Stomach (tissue), 8 donors: ENCODE measurements at regions not wholly inside any gene's neighbourhood (a gene's known extent, or its start where the extent isn't known, plus 50 kb on each side); places are given as distances from the start of the nearest gene placed in this dataset.
A peak's percentile ranks its signal among the peaks of the same experiment; 100 is the strongest.

Experiments used
- DNase-seq, 2 donors: peaks; one replicate each; pipeline versions ENCODE4 v3.0.0 to v3.0.0-alpha.2; 2013 to 2019
- H3K27ac ChIP-seq, 5 donors: fragments of 200-600 bp in 4 of 5; sonication (generic) in 4 of 5; one replicate each; pipeline ENCODE4 v1.5.1; 2013 to 2019; ENCODE audit warnings: mild to moderate bottlenecking in 1 of 5, moderate library complexity in 1 of 5
- H3K27me3 ChIP-seq, 3 donors: fragments of 200-600 bp; sonication (generic); one replicate each; pipeline ENCODE4 v1.5.1; 2017 to 2019; ENCODE audit warnings: mixed run types in 1 of 3
- H3K36me3 ChIP-seq, 4 donors: fragments of 200-600 bp; sonication (generic); 1 replicate in 3 of 4; 2 replicates in 1 of 4; pipeline ENCODE4 v1.5.1; 2016 to 2019
- H3K4me1 ChIP-seq, 4 donors: fragments of 200-600 bp; sonication (generic); one replicate each; pipeline ENCODE4 v1.5.1; 2016 to 2019
- H3K4me3 ChIP-seq, 4 donors: fragments of 200-600 bp; sonication (generic) in 3 of 4; one replicate each; pipeline ENCODE4 v1.5.1; 2016 to 2019; ENCODE audit warnings: mild to moderate bottlenecking in 1 of 4
- H3K9me3 ChIP-seq, 4 donors: fragments of 200-600 bp; sonication (generic); one replicate each; pipeline ENCODE4 v1.5.1; 2016 to 2019
- CTCF ChIP-seq, 7 experiments: fragments of 450-650 bp in 4 of 7; fragments of 200-600 bp in 3 of 7; sonication (generic) in 3 of 7; IDR thresholded peaks; one replicate each; pipeline ENCODE4 v1.5.1; 2016 to 2019; ENCODE audit warnings: antibody characterized with exemption in 7 of 7, control low read depth in 2 of 7, mild to moderate bottlenecking in 1 of 7
- EP300 ChIP-seq: sonication (generic); formaldehyde crosslinking; IDR thresholded peaks from one replicate; pipeline ENCODE4 v1.6.1; 2017; ENCODE audit warnings: antibody characterized with exemption
- POLR2A ChIP-seq, 4 donors: fragments of 450-650 bp; IDR thresholded peaks; one replicate each; pipeline ENCODE4 v1.6.1; 2016; ENCODE audit warnings: antibody characterized with exemption in 4 of 4, control low read depth in 2 of 4, mild to moderate bottlenecking in 1 of 4, moderate library complexity in 1 of 4
- POLR2AphosphoS5 ChIP-seq, 3 donors: sonication (generic); formaldehyde crosslinking; IDR thresholded peaks; one replicate each; pipeline ENCODE4 v1.6.1; 2016; ENCODE audit warnings: antibody characterized with exemption in 3 of 3
- WGBS, 5 donors: extraction: QIAGEN DNeasy Blood & Tissue Kit in 3 of 5; methylation state at CpG; one replicate each; pipeline versions ENCODE4 v1.1.5 to v1.1.7; 2013 to 2018; 5-methylcytosine and 5-hydroxymethylcytosine counted together
- intact Hi-C: fragments of 100-400 bp; cut with DNase I; formaldehyde crosslinking; loops from one replicate; pipeline ENCODE4 v1.15.1; 2023; ENCODE audit warnings: low total_unique reads
- donor health status: healthy with polysubstance abuse.
- donor health status: Bipolar disorder and iron deficiency.
- donor health status: healthy.

DNA sequence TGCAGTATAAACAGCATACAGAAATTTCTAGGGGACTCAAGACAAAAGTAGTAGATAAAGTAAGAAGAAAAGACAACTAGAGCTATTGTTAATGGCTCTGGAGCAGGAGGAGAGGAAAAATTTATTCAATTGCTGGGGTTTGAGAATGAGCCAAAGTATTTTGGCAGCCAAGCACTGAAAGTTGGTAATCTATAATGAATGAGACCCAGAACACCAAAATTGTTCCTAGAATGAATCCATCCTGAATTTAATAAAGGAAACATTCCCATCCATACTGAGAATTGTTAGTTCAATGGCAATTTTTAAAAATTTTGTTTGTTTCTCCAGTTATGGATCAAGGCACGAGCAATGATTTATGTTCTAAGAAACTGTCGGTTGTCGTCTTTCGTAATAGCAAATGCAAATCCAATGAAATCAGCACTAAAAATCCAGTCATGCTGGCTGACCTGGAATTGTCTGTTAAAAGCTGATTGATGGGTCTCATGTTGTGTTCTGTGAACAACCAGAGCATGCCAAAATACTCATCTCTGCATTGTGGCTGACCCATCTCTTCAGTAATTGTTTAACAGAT lies 170.9 kb upstream of the LMNTD1 start:
- peak in 1 of 2 donors; percentile 70 for DNase-seq
- 63 to 85% (median 70%) methylated on average over 4 of the region's 4 CpGs for WGBS, 5 donors
- Histone ChIP-seq H3K4me1 (peaks cover 0 to 15% (median 0%) of the 10 kb centered on the region in 4 donors), H3K36me3 (no peaks in the 10 kb centered on the region), H3K9me3 (no peaks in the 10 kb centered on the region), H3K27ac (no peak overlapping the region), H3K4me3 (no peak overlapping the region), H3K27me3 (no peaks in the 10 kb centered on the region)
- intact Hi-C loops = no loop called here
- TF ChIP-seq POLR2AphosphoS5 (IDR thresholded peaks at IDR 0.05) (no peak), EP300 (no peak), POLR2A (IDR thresholded peaks at IDR 0.05) (no peak), CTCF (IDR thresholded peaks at IDR 0.05) (no peak)

GRCh38 chr12:25725470-25725869 lies 172.4 kb upstream of the LMNTD1 start:
- 70 to 85% (median 78%) methylated on average over 3 of the region's 3 CpGs for WGBS, 5 donors

GRCh38 chr12:25725931-25726330 lies 172.8 kb upstream of the LMNTD1 start:
- Histone ChIP-seq H3K4me3 (no peak overlapping the region), H3K36me3 (no peaks in the 10 kb centered on the region), H3K27ac (no peak overlapping the region), H3K27me3 (no peaks in the 10 kb centered on the region), H3K9me3 (no peaks in the 10 kb centered on the region), H3K4me1 (peaks cover 0 to 15% (median 0%) of the 10 kb centered on the region in 4 donors)
- TF ChIP-seq POLR2AphosphoS5 (IDR thresholded peaks at IDR 0.05) (peak in 1 of 3 donors; percentile 9), POLR2A (IDR thresholded peaks at IDR 0.05) (no peak), CTCF (IDR thresholded peaks at IDR 0.05) (no peak)
- DNase-seq = peak in 1 of 2 donors; percentile 78
- intact Hi-C loops = no loop called here
- WGBS, 5 donors = 61 to 71% (median 68%) methylated on average over 1 of the region's 1 CpG

More at GRCh38 chr12:25725470-25725869, 172.4 kb upstream of the LMNTD1 start:
- TF ChIP-seq EP300 = no peak
- no peak for TF ChIP-seq POLR2AphosphoS5 (IDR thresholded peaks at IDR 0.05)
- TF ChIP-seq POLR2A (IDR thresholded peaks at IDR 0.05) = no peak
- TF ChIP-seq CTCF (IDR thresholded peaks at IDR 0.05) = no peak
- H3K27ac ChIP-seq = no peak overlapping the region
- no peaks in the 10 kb centered on the region for H3K27me3 ChIP-seq
- intact Hi-C loops = no loop called here
- DNase-seq = peak in 1 of 2 donors; percentile 12
- H3K9me3 ChIP-seq = no peaks in the 10 kb centered on the region
- H3K4me3 ChIP-seq = no peak overlapping the region
- H3K36me3 ChIP-seq = no peaks in the 10 kb centered on the region
- peaks cover 0 to 15% (median 0%) of the 10 kb centered on the region in 4 donors for H3K4me1 ChIP-seq

GRCh38 chr12:25728056-25728595 lies 175.0 kb upstream of the LMNTD1 start:
- 35 to 48% (median 44%) methylated on average over 2 of the region's 2 CpGs for WGBS, 5 donors
- TF ChIP-seq CTCF (IDR thresholded peaks at IDR 0.05) (no peak), POLR2A (IDR thresholded peaks at IDR 0.05) (no peak), EP300 (no peak), POLR2AphosphoS5 (IDR thresholded peaks at IDR 0.05) (no peak)
- intact Hi-C loops = no loop called here

More at GRCh38 chr12:25728056-25728595, 175.0 kb upstream of the LMNTD1 start:
- Histone ChIP-seq H3K4me3 (no peak overlapping the region), H3K27me3 (no peaks in the 10 kb centered on the region), H3K4me1 (peaks cover 0 to 14% (median 0%) of the 10 kb centered on the region in 4 donors), H3K9me3 (no peaks in the 10 kb centered on the region), H3K27ac (no peak overlapping the region), H3K36me3 (no peaks in the 10 kb centered on the region)
- no peak for DNase-seq
